ENCODE measurements at regions not wholly inside any gene's neighbourhood (a gene's known extent, or its start where the extent isn't known, plus 50 kb on each side); places are given as distances from the start of the nearest gene placed in this dataset.

GRCh38 chr7:94064541-94065191 lies 60.5 kb upstream of the BET1 start:
- H3K27ac ChIP-seq (ENCODE audit: insufficient read depth, low read length, poor library complexity, severe bottlenecking), result no peak overlapping the region

GRCh38 chr7:94067047-94067446 lies 62.9 kb upstream of the BET1 start:
- Mint-ChIP-seq H3K4me3 (no peak overlapping the region), H3K4me1 (peaks cover 0 to 4% (median 0%) of the 10 kb centered on the region in 4 donors), H3K27me3 (peaks cover 6% of the 10 kb centered on the region), H3K9me3 (no peaks in the 10 kb centered on the region), H3K27ac (no peak overlapping the region), H3K36me3 (no peaks in the 10 kb centered on the region)
- no peak overlapping the region for H3K4me3 ChIP-seq (ENCODE audit: low read depth, low read length)
- H3K4me1 ChIP-seq (ENCODE audit: control insufficient read depth, insufficient read depth, low read length, poor library complexity, severe bottlenecking), result no peaks in the 10 kb centered on the region
- peaks cover 2% of the 10 kb centered on the region for H3K27me3 ChIP-seq (ENCODE audit: control insufficient read depth, insufficient read depth, low read length)
- H3K27ac ChIP-seq (ENCODE audit: insufficient read depth, low read length, poor library complexity, severe bottlenecking), result no peak overlapping the region
- no peak for ATAC-seq (ENCODE audit: low read depth in 2 of 2)
- no peaks in the 10 kb centered on the region for H3K36me3 ChIP-seq (ENCODE audit: control insufficient read depth, insufficient read depth, low read length)
- no peak for DNase-seq
- no peaks in the 10 kb centered on the region for H3K9me3 ChIP-seq (ENCODE audit: control insufficient read depth in 2 of 2, low read length in 2 of 2)

More at GRCh38 chr7:94064541-94065191, 60.5 kb upstream of the BET1 start:
- DNase-seq (no peak), ATAC-seq (ENCODE audit: low read depth in 2 of 2) (no peak)
- H3K27me3 Mint-ChIP-seq, result peaks cover 6% of the 10 kb centered on the region
- H3K9me3 Mint-ChIP-seq, result no peaks in the 10 kb centered on the region
- H3K4me1 ChIP-seq (ENCODE audit: control insufficient read depth, insufficient read depth, low read length, poor library complexity, severe bottlenecking), result no peaks in the 10 kb centered on the region
- no peak overlapping the region for H3K4me3 Mint-ChIP-seq
- H3K4me1 Mint-ChIP-seq, result no peaks in the 10 kb centered on the region
- H3K27ac Mint-ChIP-seq, result no peak overlapping the region
- H3K9me3 ChIP-seq (ENCODE audit: control insufficient read depth in 2 of 2, low read length in 2 of 2), result no peaks in the 10 kb centered on the region
- H3K4me3 ChIP-seq (ENCODE audit: low read depth, low read length), result no peak overlapping the region
- peaks cover 2% of the 10 kb centered on the region for H3K27me3 ChIP-seq (ENCODE audit: control insufficient read depth, insufficient read depth, low read length)
- H3K36me3 Mint-ChIP-seq, result no peaks in the 10 kb centered on the region
- H3K36me3 ChIP-seq (ENCODE audit: control insufficient read depth, insufficient read depth, low read length), result no peaks in the 10 kb centered on the region

GRCh38 chr7:94067506-94067905 lies 63.4 kb upstream of the BET1 start:
- Mint-ChIP-seq H3K27ac (no peak overlapping the region), H3K36me3 (no peaks in the 10 kb centered on the region), H3K9me3 (no peaks in the 10 kb centered on the region), H3K4me1 (peaks cover 0 to 4% (median 0%) of the 10 kb centered on the region in 4 donors), H3K4me3 (no peak overlapping the region), H3K27me3 (peaks cover 6% of the 10 kb centered on the region)
- no peaks in the 10 kb centered on the region for H3K4me1 ChIP-seq (ENCODE audit: control insufficient read depth, insufficient read depth, low read length, poor library complexity, severe bottlenecking)
- no peaks in the 10 kb centered on the region for H3K9me3 ChIP-seq (ENCODE audit: control insufficient read depth in 2 of 2, low read length in 2 of 2)
- DNase-seq, result no peak
- H3K36me3 ChIP-seq (ENCODE audit: control insufficient read depth, insufficient read depth, low read length), result no peaks in the 10 kb centered on the region
- H3K27ac ChIP-seq (ENCODE audit: insufficient read depth, low read length, poor library complexity, severe bottlenecking), result no peak overlapping the region
- no peak overlapping the region for H3K4me3 ChIP-seq (ENCODE audit: low read depth, low read length)
- peaks cover 2% of the 10 kb centered on the region for H3K27me3 ChIP-seq (ENCODE audit: control insufficient read depth, insufficient read depth, low read length)
- ATAC-seq (ENCODE audit: low read depth in 2 of 2), result no peak

GRCh38 chr7:94069162-94069739 lies 65.1 kb upstream of the BET1 start:
- no peak overlapping the region for H3K4me3 ChIP-seq (ENCODE audit: low read depth, low read length)
- ATAC-seq (ENCODE audit: low read depth in 2 of 2), result no peak
- H3K9me3 Mint-ChIP-seq, result no peaks in the 10 kb centered on the region
- H3K27me3 ChIP-seq (ENCODE audit: control insufficient read depth, insufficient read depth, low read length), result no peaks in the 10 kb centered on the region
- no peak overlapping the region for H3K4me3 Mint-ChIP-seq
- peaks cover 0 to 4% (median 0%) of the 10 kb centered on the region in 4 donors for H3K4me1 Mint-ChIP-seq
- H3K4me1 ChIP-seq (ENCODE audit: control insufficient read depth, insufficient read depth, low read length, poor library complexity, severe bottlenecking), result no peaks in the 10 kb centered on the region
- H3K27ac Mint-ChIP-seq, result no peak overlapping the region
- H3K27ac ChIP-seq (ENCODE audit: insufficient read depth, low read length, poor library complexity, severe bottlenecking), result no peak overlapping the region
- no peaks in the 10 kb centered on the region for H3K36me3 ChIP-seq (ENCODE audit: control insufficient read depth, insufficient read depth, low read length)
- H3K36me3 Mint-ChIP-seq, result no peaks in the 10 kb centered on the region
- peaks cover 4% of the 10 kb centered on the region for H3K27me3 Mint-ChIP-seq
- no peaks in the 10 kb centered on the region for H3K9me3 ChIP-seq (ENCODE audit: control insufficient read depth in 2 of 2, low read length in 2 of 2)
- DNase-seq, result no peak

- no peaks in the 10 kb centered on the region for H3K36me3 ChIP-seq (ENCODE audit: control insufficient read depth, insufficient read depth, low read length)
- no peak for DNase-seq
- Mint-ChIP-seq H3K4me3 (no peak overlapping the region), H3K4me1 (no peaks in the 10 kb centered on the region), H3K27me3 (peaks cover 4% of the 10 kb centered on the region), H3K27ac (no peak overlapping the region), H3K9me3 (no peaks in the 10 kb centered on the region), H3K36me3 (no peaks in the 10 kb centered on the region)
- H3K9me3 ChIP-seq (ENCODE audit: control insufficient read depth in 2 of 2, low read length in 2 of 2), result no peaks in the 10 kb centered on the region
- ATAC-seq (ENCODE audit: low read depth in 2 of 2), result no peak
- H3K4me1 ChIP-seq (ENCODE audit: control insufficient read depth, insufficient read depth, low read length, poor library complexity, severe bottlenecking), result no peaks in the 10 kb centered on the region
- H3K27ac ChIP-seq (ENCODE audit: insufficient read depth, low read length, poor library complexity, severe bottlenecking), result no peak overlapping the region
- H3K4me3 ChIP-seq (ENCODE audit: low read depth, low read length), result no peak overlapping the region
- no peaks in the 10 kb centered on the region for H3K27me3 ChIP-seq (ENCODE audit: control insufficient read depth, insufficient read depth, low read length)
Measured at GRCh38 chr7:94080551-94080950, 76.4 kb upstream of the BET1 start.

GRCh38 chr7:94082126-94082525 lies 78.0 kb upstream of the BET1 start:
- no peak overlapping the region for H3K27ac ChIP-seq (ENCODE audit: insufficient read depth, low read length, poor library complexity, severe bottlenecking)
- no peak for ATAC-seq (ENCODE audit: low read depth in 2 of 2)
- H3K9me3 Mint-ChIP-seq, result no peaks in the 10 kb centered on the region

GRCh38 chr7:94087664-94088352 lies 83.7 kb upstream of the BET1 start:
- peak overlapping the region in 2 of 3 donors; percentile 9 to 42 for H3K27ac Mint-ChIP-seq
- peak overlapping the region in 3 of 4 donors; percentile 59 to 70 (median 62) for H3K4me3 Mint-ChIP-seq
- no peaks in the 10 kb centered on the region for H3K4me1 ChIP-seq (ENCODE audit: control insufficient read depth, insufficient read depth, low read length, poor library complexity, severe bottlenecking)
- H3K4me1 Mint-ChIP-seq, result peaks cover 3 to 10% (median 5%) of the 10 kb centered on the region in 4 donors
- no peaks in the 10 kb centered on the region for H3K36me3 Mint-ChIP-seq
- peak overlapping the region; percentile 48 for H3K4me3 ChIP-seq (ENCODE audit: low read depth, low read length)
- no peaks in the 10 kb centered on the region for H3K27me3 ChIP-seq (ENCODE audit: control insufficient read depth, insufficient read depth, low read length)
- no peaks in the 10 kb centered on the region for H3K9me3 Mint-ChIP-seq
- no peaks in the 10 kb centered on the region for H3K9me3 ChIP-seq (ENCODE audit: control insufficient read depth in 2 of 2, low read length in 2 of 2)
- ATAC-seq (ENCODE audit: low read depth in 2 of 2) (peak; percentile 73 to 80), DNase-seq (peak; percentile 18 to 78 (median 46))
- H3K36me3 ChIP-seq (ENCODE audit: control insufficient read depth, insufficient read depth, low read length), result no peaks in the 10 kb centered on the region
- no peak overlapping the region for H3K27ac ChIP-seq (ENCODE audit: insufficient read depth, low read length, poor library complexity, severe bottlenecking)
- H3K27me3 Mint-ChIP-seq, result peaks cover 11% of the 10 kb centered on the region

More at GRCh38 chr7:94082126-94082525, 78.0 kb upstream of the BET1 start:
- H3K4me1 Mint-ChIP-seq, result peaks cover 0 to 4% (median 0%) of the 10 kb centered on the region in 4 donors
- H3K27me3 Mint-ChIP-seq, result peaks cover 4% of the 10 kb centered on the region
- no peak overlapping the region for H3K27ac Mint-ChIP-seq
- no peak for DNase-seq
- Histone ChIP-seq H3K4me3 (ENCODE audit: low read depth, low read length) (no peak overlapping the region), H3K36me3 (ENCODE audit: control insufficient read depth, insufficient read depth, low read length) (no peaks in the 10 kb centered on the region), H3K4me1 (ENCODE audit: control insufficient read depth, insufficient read depth, low read length, poor library complexity, severe bottlenecking) (no peaks in the 10 kb centered on the region), H3K9me3 (ENCODE audit: control insufficient read depth in 2 of 2, low read length in 2 of 2) (no peaks in the 10 kb centered on the region), H3K27me3 (ENCODE audit: control insufficient read depth, insufficient read depth, low read length) (no peaks in the 10 kb centered on the region)
- H3K36me3 Mint-ChIP-seq, result no peaks in the 10 kb centered on the region
- H3K4me3 Mint-ChIP-seq, result no peak overlapping the region
